ENCODE measurements at regions not wholly inside any gene's neighbourhood (a gene's known extent, or its start where the extent isn't known, plus 50 kb on each side); places are given as distances from the start of the nearest gene placed in this dataset.

DNA sequence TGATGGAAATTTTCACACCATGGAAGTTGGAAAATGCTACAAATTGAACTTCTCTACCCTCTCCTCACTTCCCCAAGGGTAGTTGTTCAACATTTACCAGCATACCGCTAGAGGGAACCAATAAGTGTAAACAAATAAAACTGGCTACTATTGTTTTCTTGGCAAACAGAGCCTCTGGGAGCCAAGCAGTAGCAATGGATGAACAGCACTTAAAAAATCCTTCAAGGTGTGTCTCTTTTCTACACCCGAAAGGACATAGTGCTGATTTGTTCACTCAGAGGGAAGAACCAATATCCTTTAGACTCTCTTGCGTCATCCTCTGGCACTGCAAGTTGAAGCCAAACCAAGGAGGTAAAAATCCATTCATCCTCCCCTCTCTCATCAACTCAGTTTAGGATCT is 161.5 kb downstream of the TBX15 start:
- CTCF ChIA-PET = no interaction called here
- ATAC-seq (ENCODE audit: low read depth) = no peak

More for the DNA sequence above, 161.5 kb downstream of the TBX15 start:
- no peak overlapping the region for H3K56ac ChIP-seq (ENCODE audit: extremely low read depth, insufficient read depth, low read length)
- H4K20me1 ChIP-seq (ENCODE audit: insufficient read depth, low read length) = no peaks in the 10 kb centered on the region
- H3K4me3 ChIP-seq (ENCODE audit: insufficient read depth, low read depth, low read length) = no peak overlapping the region
- no peak overlapping the region for H4K5ac ChIP-seq (ENCODE audit: low read depth, low read length)
- dilution Hi-C loops (cut with HindIII; ENCODE audit: low sequenced_read_pairs, unreplicated experiment) = no loop called here
- POLR2A ChIA-PET (ENCODE audit: unreplicated experiment) = no interaction called here
- no peak overlapping the region for H4K91ac ChIP-seq (ENCODE audit: insufficient read depth, low read depth, low read length)
- no peak overlapping the region for H3K18ac ChIP-seq (ENCODE audit: low read depth, low read length)
- H2BK120ac ChIP-seq (ENCODE audit: low read depth, low read length) = no peak overlapping the region
- H2AK9ac ChIP-seq (replicated peaks; ENCODE audit: low read depth, low read length, poor library complexity) = no peak overlapping the region
- no peak overlapping the region for H3K4me2 ChIP-seq (ENCODE audit: low read depth, low read length)
- no TSS peak for BruUV-seq (replicated peaks)
- no peak overlapping the region for H2BK5ac ChIP-seq (ENCODE audit: low read depth, low read length, poor library complexity, severe bottlenecking)
- no peaks in the 10 kb centered on the region for H3K79me1 ChIP-seq (ENCODE audit: low read depth in 1 of 2, low read length in 2 of 2)
- no peak overlapping the region for H3K23ac ChIP-seq (ENCODE audit: low read depth, low read length)
- H2BK20ac ChIP-seq (ENCODE audit: low read depth, low read length) = no peak overlapping the region
- H3K27ac ChIP-seq (ENCODE audit: insufficient read depth, low read length) = no peak overlapping the region
- H4K8ac ChIP-seq (ENCODE audit: low read depth in 2 of 2, low read length in 2 of 2) = no peak overlapping the region
- in situ Hi-C loops (cut with MboI; ENCODE audit: low sequenced_read_pairs) = no loop called here
- H3K4ac ChIP-seq (ENCODE audit: low read depth, low read length) = no peak overlapping the region
- H3K9me3 ChIP-seq (ENCODE audit: control insufficient read depth, insufficient read depth, low read length) = no peaks in the 10 kb centered on the region
- intact Hi-C loops (cut with micrococcal nuclease) = no loop called here
- no peak for DNase-seq
- no peak overlapping the region for H3K14ac ChIP-seq (replicated peaks; ENCODE audit: low read depth, low read length)
- no peaks in the 10 kb centered on the region for H3K9me1 ChIP-seq (ENCODE audit: insufficient read depth, low read length)
- H2BK15ac ChIP-seq (ENCODE audit: low read depth, low read length) = no peak overlapping the region
- H3K36me3 ChIP-seq (ENCODE audit: control insufficient read depth, insufficient read depth, low read length) = no peaks in the 10 kb centered on the region
- no peak overlapping the region for H2AK5ac ChIP-seq (ENCODE audit: low read depth, low read length)
- WGBS, 2 experiments (ENCODE audit: extremely low coverage in 2 of 2, insufficient read length in 1 of 2) = 53% methylated on average over 2 of the region's 3 CpGs; no CpG with 5 or more reads in 1 of the 2 experiments
- no peak for TF ChIP-seq MAFK (IDR thresholded peaks at IDR 0.05; ENCODE audit: low read depth, low read length)
- TF ChIP-seq, protein P1, sequence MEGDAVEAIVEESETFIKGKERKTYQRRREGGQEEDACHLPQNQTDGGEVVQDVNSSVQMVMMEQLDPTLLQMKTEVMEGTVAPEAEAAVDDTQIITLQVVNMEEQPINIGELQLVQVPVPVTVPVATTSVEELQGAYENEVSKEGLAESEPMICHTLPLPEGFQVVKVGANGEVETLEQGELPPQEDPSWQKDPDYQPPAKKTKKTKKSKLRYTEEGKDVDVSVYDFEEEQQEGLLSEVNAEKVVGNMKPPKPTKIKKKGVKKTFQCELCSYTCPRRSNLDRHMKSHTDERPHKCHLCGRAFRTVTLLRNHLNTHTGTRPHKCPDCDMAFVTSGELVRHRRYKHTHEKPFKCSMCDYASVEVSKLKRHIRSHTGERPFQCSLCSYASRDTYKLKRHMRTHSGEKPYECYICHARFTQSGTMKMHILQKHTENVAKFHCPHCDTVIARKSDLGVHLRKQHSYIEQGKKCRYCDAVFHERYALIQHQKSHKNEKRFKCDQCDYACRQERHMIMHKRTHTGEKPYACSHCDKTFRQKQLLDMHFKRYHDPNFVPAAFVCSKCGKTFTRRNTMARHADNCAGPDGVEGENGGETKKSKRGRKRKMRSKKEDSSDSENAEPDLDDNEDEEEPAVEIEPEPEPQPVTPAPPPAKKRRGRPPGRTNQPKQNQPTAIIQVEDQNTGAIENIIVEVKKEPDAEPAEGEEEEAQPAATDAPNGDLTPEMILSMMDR (conservative IDR thresholded peaks at IDR 0.05; ENCODE audit: low read depth, low read length) = no peak
- TF ChIP-seq CHD1 (IDR thresholded peaks at IDR 0.05; ENCODE audit: low read depth, low read length) = no peak
- TF ChIP-seq POLR2A (IDR thresholded peaks at IDR 0.05; ENCODE audit: low read depth, low read length) = no peak
- TF ChIP-seq, protein P2, sequence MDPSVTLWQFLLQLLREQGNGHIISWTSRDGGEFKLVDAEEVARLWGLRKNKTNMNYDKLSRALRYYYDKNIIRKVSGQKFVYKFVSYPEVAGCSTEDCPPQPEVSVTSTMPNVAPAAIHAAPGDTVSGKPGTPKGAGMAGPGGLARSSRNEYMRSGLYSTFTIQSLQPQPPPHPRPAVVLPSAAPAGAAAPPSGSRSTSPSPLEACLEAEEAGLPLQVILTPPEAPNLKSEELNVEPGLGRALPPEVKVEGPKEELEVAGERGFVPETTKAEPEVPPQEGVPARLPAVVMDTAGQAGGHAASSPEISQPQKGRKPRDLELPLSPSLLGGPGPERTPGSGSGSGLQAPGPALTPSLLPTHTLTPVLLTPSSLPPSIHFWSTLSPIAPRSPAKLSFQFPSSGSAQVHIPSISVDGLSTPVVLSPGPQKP (IDR thresholded peaks at IDR 0.05; ENCODE audit: borderline replicate concordance, low read depth, low read length) = no peak
- TF ChIP-seq FOS (IDR thresholded peaks at IDR 0.05; ENCODE audit: low read depth, low read length) = no peak
- TF ChIP-seq BHLHE40 (IDR thresholded peaks at IDR 0.05; ENCODE audit: low read depth, low read length) = no peak
- TF ChIP-seq, protein P3, sequence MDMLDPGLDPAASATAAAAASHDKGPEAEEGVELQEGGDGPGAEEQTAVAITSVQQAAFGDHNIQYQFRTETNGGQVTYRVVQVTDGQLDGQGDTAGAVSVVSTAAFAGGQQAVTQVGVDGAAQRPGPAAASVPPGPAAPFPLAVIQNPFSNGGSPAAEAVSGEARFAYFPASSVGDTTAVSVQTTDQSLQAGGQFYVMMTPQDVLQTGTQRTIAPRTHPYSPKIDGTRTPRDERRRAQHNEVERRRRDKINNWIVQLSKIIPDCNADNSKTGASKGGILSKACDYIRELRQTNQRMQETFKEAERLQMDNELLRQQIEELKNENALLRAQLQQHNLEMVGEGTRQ (IDR thresholded peaks at IDR 0.05; ENCODE audit: low read depth, low read length) = no peak
- TF ChIP-seq RAD21 (IDR thresholded peaks at IDR 0.05; ENCODE audit: low read length) = no peak
- TF ChIP-seq MAZ (IDR thresholded peaks at IDR 0.05; ENCODE audit: borderline replicate concordance, low read depth, low read length) = no peak
- no peak for TF ChIP-seq RCOR1 (IDR thresholded peaks at IDR 0.05; ENCODE audit: insufficient replicate concordance, low read length)
- TF ChIP-seq SMC3 (IDR thresholded peaks at IDR 0.05; ENCODE audit: low read depth, low read length) = no peak
- no peak for TF ChIP-seq NFE2L2 (IDR thresholded peaks at IDR 0.05; ENCODE audit: low read depth, low read length)
- TF ChIP-seq RFX5 (IDR thresholded peaks at IDR 0.05; ENCODE audit: low read depth, low read length) = no peak
- no peak for TF ChIP-seq CEBPB (IDR thresholded peaks at IDR 0.05; ENCODE audit: low read depth, low read length)
- no peak for TF ChIP-seq MXI1 (IDR thresholded peaks at IDR 0.05; ENCODE audit: borderline replicate concordance, low read depth, low read length)
- H2AFZ ChIP-seq (replicated peaks; ENCODE audit: low read length, poor library complexity) = no peak overlapping the region
- no peaks in the 10 kb centered on the region for H3K4me1 ChIP-seq (ENCODE audit: control insufficient read depth, insufficient read depth, low read length)
- H3K27me3 ChIP-seq (ENCODE audit: control insufficient read depth, insufficient read depth, low read length) = no peaks in the 10 kb centered on the region
- no peak overlapping the region for H3K9ac ChIP-seq (ENCODE audit: low read depth, low read length)
